GM19351 (cell line): ENCODE measurements at regions not wholly inside any gene's neighbourhood (a gene's known extent, or its start where the extent isn't known, plus 50 kb on each side); places are given as distances from the start of the nearest gene placed in this dataset.

Experiments
- ATAC-seq: cut with Tn5 transposase; IDR thresholded peaks from one replicate; pipeline ENCODE4 v1.9.1; 2021; ENCODE audit warnings: mild to moderate bottlenecking, moderate library complexity; ENCODE audit not compliant: unreplicated experiment

- ATAC-seq: no peak
These were observed 210.1 kb downstream of the CDH9 start for GRCh38 chr5:26828294-26828693.

GRCh38 chr5:26813235-26813634, 225.2 kb downstream of the CDH9 start:
- ATAC-seq: no peak

GRCh38 chr5:26812714-26813113, 225.7 kb downstream of the CDH9 start:
- ATAC-seq: no peak

- no peak for ATAC-seq
These were observed 230.9 kb downstream of the CDH9 start for GRCh38 chr5:26807231-26808199.

GRCh38 chr5:26805076-26805475, 233.3 kb downstream of the CDH9 start:
- no peak for ATAC-seq

- ATAC-seq: no peak
These were observed 235.4 kb downstream of the CDH9 start for GRCh38 chr5:26802944-26803343.

- no peak for ATAC-seq
These were observed 247.0 kb downstream of the CDH9 start for GRCh38 chr5:26791433-26791832.

- ATAC-seq: no peak
These were observed 247.4 kb downstream of the CDH9 start for GRCh38 chr5:26791021-26791420.

- ATAC-seq: no peak
These were observed 275.2 kb downstream of the CDH9 start for GRCh38 chr5:26763215-26763614.

- no peak for ATAC-seq
These were observed 276.9 kb downstream of the CDH9 start for GRCh38 chr5:26761446-26761845.

- no peak for ATAC-seq
These were observed 277.3 kb downstream of the CDH9 start for GRCh38 chr5:26761045-26761444.

- no peak for ATAC-seq
These were observed 280.4 kb downstream of the CDH9 start for GRCh38 chr5:26757941-26758340.

GRCh38 chr5:26749829-26750228, 288.6 kb downstream of the CDH9 start:
- no peak for ATAC-seq

GRCh38 chr5:26740182-26740581, 298.2 kb downstream of the CDH9 start:
- no peak for ATAC-seq

- ATAC-seq: no peak
These were observed 300.8 kb downstream of the CDH9 start for GRCh38 chr5:26737348-26738265.

GRCh38 chr5:26727916-26728315, 310.5 kb downstream of the CDH9 start:
- no peak for ATAC-seq

GRCh38 chr5:26719803-26720202, 318.6 kb downstream of the CDH9 start:
- no peak for ATAC-seq

- ATAC-seq: peak; percentile 70
These were observed 337.5 kb downstream of the CDH9 start for GRCh38 chr5:26700759-26701384.

- no peak for ATAC-seq
These were observed 345.4 kb downstream of the CDH9 start for GRCh38 chr5:26692952-26693351.

GRCh38 chr5:26691486-26691885, 346.9 kb downstream of the CDH9 start:
- no peak for ATAC-seq

GRCh38 chr5:26690511-26690910, 347.9 kb downstream of the CDH9 start:
- no peak for ATAC-seq
